H1 (cell line): ENCODE measurements at regions not wholly inside any gene's neighbourhood (a gene's known extent, or its start where the extent isn't known, plus 50 kb on each side); places are given as distances from the start of the nearest gene placed in this dataset.
"Not testable (repeated sequence)": the region's sequence is repeated elsewhere in the genome, so short reads cannot be mapped to it uniquely, and the experiment has no call there.

ENCODE experiments used
- CTCF ChIA-PET: fragments of 300-600 bp; sonication (Branson Sonifier 250); formaldehyde crosslinking; loops from one replicate; lab custom pipeline; 2021; ENCODE audit not compliant: partially characterized antibody; lab: Charles Lee
- POLR2A ChIA-PET: fragments of 300-600 bp; sonication (Branson Sonifier 250); formaldehyde crosslinking; loops from one replicate; lab custom pipeline; 2021; ENCODE audit warnings: inconsistent platforms; ENCODE audit not compliant: partially characterized antibody; lab: Charles Lee
- DNase-seq, 2 experiments: peaks; one replicate each; pipeline versions ENCODE4 v3.0.0 to v3.0.0-alpha.2; 2010 to 2022; ENCODE audit warnings: low spot score in 2 of 2, low read depth in 1 of 2, mixed read lengths in 1 of 2
- FAIRE-seq: peaks from 2 replicates; lab custom pipeline; 2011; peaks lifted over from hg19 to GRCh38; lab: Jason Lieb, UNC
- H2AFZ ChIP-seq: 2 replicates; pipeline ENCODE4 v1.8.1; 2012; ENCODE audit warnings: low read length, inconsistent platforms
- H2AK5ac ChIP-seq: 2 replicates; pipeline ENCODE4 v1.6.1; 2013; ENCODE audit warnings: low read depth, low read length
- H2BK120ac ChIP-seq: replicated peaks from 2 replicates; pipeline ENCODE3; 2013; ENCODE audit warnings: low read depth, low read length, inconsistent platforms
- H2BK12ac ChIP-seq: 2 replicates; pipeline ENCODE4 v1.6.1; 2013; ENCODE audit warnings: low read depth, low read length
- H2BK15ac ChIP-seq: 2 replicates; pipeline ENCODE4 v1.6.1; 2013; ENCODE audit warnings: low read length
- H2BK20ac ChIP-seq: 2 replicates; pipeline ENCODE4 v1.6.1; 2013; ENCODE audit warnings: low read length
- H2BK5ac ChIP-seq: 2 replicates; pipeline ENCODE4 v1.6.1; 2013; ENCODE audit warnings: low read depth, low read length
- H3K14ac ChIP-seq: 2 replicates; pipeline ENCODE4 v1.6.1; 2013; ENCODE audit warnings: inconsistent platforms; ENCODE audit not compliant: insufficient read length
- H3K18ac ChIP-seq: 2 replicates; pipeline ENCODE4 v1.6.1; 2013; ENCODE audit warnings: low read length; ENCODE audit errors: extremely low read depth
- H3K23ac ChIP-seq: 2 replicates; pipeline ENCODE4 v1.6.1; 2013; ENCODE audit warnings: inconsistent platforms; ENCODE audit not compliant: insufficient read length
- H3K23me2 ChIP-seq: 2 replicates; pipeline ENCODE4 v1.6.1; 2013; ENCODE audit warnings: low read depth, low read length
- H3K27ac ChIP-seq: 2 replicates; pipeline ENCODE4 v1.6.1; 2011; ENCODE audit warnings: low read depth, low read length, inconsistent platforms
- H3K27me3 ChIP-seq, 4 experiments: replicated peaks in 1 of 4; 1 replicate in 1 of 4; 2 replicates in 3 of 4; pipeline versions ENCODE4 v1.6.1 to v1.8.1; 2011 to 2013; ENCODE audit warnings: low read length in 3 of 4, mild to moderate bottlenecking in 3 of 4, inconsistent platforms in 2 of 4, mixed read lengths in 2 of 4, moderate library complexity in 1 of 4; ENCODE audit not compliant: control insufficient read depth in 3 of 4, insufficient read depth in 3 of 4; ENCODE audit errors: extremely low read depth in 1 of 4
- H3K36me3 ChIP-seq, 4 experiments: 2 replicates each; pipeline versions ENCODE4 v1.6.1 to v1.8.1; 2011 to 2013; ENCODE audit warnings: mild to moderate bottlenecking in 4 of 4, low read length in 3 of 4, moderate library complexity in 2 of 4, control low read depth in 1 of 4, inconsistent platforms in 1 of 4; ENCODE audit not compliant: insufficient read depth in 4 of 4, control insufficient read depth in 2 of 4
- H3K4ac ChIP-seq: replicated peaks from 2 replicates; pipeline ENCODE3; 2013; ENCODE audit warnings: low read length, low read depth, mixed read lengths, inconsistent platforms; ENCODE audit not compliant: insufficient read length
- H3K4me1 ChIP-seq, 4 experiments: replicated peaks in 1 of 4; 1 replicate in 1 of 4; 2 replicates in 3 of 4; pipeline versions ENCODE4 v1.6.1 to v1.8.1; 2011 to 2013; ENCODE audit warnings: low read length in 3 of 4, inconsistent platforms in 2 of 4, mixed read lengths in 1 of 4; ENCODE audit not compliant: insufficient read depth in 4 of 4, control insufficient read depth in 3 of 4
- H3K4me2 ChIP-seq, 2 experiments: 2 replicates each; pipeline versions ENCODE4 v1.6.1 to v1.8.1; 2011 to 2013; ENCODE audit warnings: low read depth in 2 of 2, low read length in 2 of 2, control low read depth in 1 of 2, inconsistent platforms in 1 of 2, mild to moderate bottlenecking in 1 of 2; ENCODE audit not compliant: insufficient read depth in 1 of 2
- H3K4me3 ChIP-seq, 4 experiments: fragments of 200-600, 300-600 bp in 1 of 4; sonication (generic), shearing (Covaris generic), sonication (Bioruptor Twin) in 1 of 4; 2 replicates each; pipeline versions ENCODE4 v1.5.1 to v1.8.1; 2011 to 2016; ENCODE audit warnings: low read length in 4 of 4, low read depth in 3 of 4, control low read depth in 2 of 4, inconsistent platforms in 2 of 4, mild to moderate bottlenecking in 2 of 4, mixed read lengths in 1 of 4, moderate library complexity in 1 of 4; ENCODE audit not compliant: insufficient read depth in 2 of 4; ENCODE audit errors: extremely low read depth in 1 of 4
- H3K56ac ChIP-seq: replicated peaks from 2 replicates; pipeline ENCODE3; 2013; ENCODE audit warnings: low read depth, mild to moderate bottlenecking, mixed read lengths, low read length, inconsistent platforms; ENCODE audit not compliant: insufficient read length
- H3K79me1 ChIP-seq: 2 replicates; pipeline ENCODE4 v1.6.1; 2013; ENCODE audit warnings: low read depth, low read length, control low read depth
- H3K79me2 ChIP-seq, 2 experiments: 2 replicates each; pipeline versions ENCODE4 v1.6.1 to v1.8.1; 2012 to 2013; ENCODE audit warnings: low read length in 2 of 2, mild to moderate bottlenecking in 2 of 2, inconsistent platforms in 1 of 2; ENCODE audit not compliant: insufficient read depth in 2 of 2, control insufficient read depth in 1 of 2
- H3K9ac ChIP-seq, 4 experiments: replicated peaks in 1 of 4; 1 replicate in 1 of 4; 2 replicates in 3 of 4; pipeline versions ENCODE4 v1.6.1 to v1.8.1; 2011 to 2013; ENCODE audit warnings: low read depth in 3 of 4, low read length in 3 of 4, control low read depth in 2 of 4, mild to moderate bottlenecking in 2 of 4, moderate library complexity in 2 of 4, inconsistent platforms in 1 of 4; ENCODE audit errors: extremely low read depth in 1 of 4
- H3K9me3 ChIP-seq, 2 experiments: 2 replicates each; pipeline versions ENCODE4 v1.6.1 to v1.8.1; 2012 to 2013; ENCODE audit warnings: mild to moderate bottlenecking in 2 of 2, moderate library complexity in 2 of 2, control low read depth in 1 of 2, inconsistent platforms in 1 of 2, low read depth in 1 of 2, low read length in 1 of 2, mixed read lengths in 1 of 2; ENCODE audit not compliant: insufficient read depth in 2 of 2
- H4K20me1 ChIP-seq, 2 experiments: replicated peaks in 1 of 2; 2 replicates each; pipeline versions ENCODE3 to v1.8.1; 2011 to 2013; ENCODE audit warnings: inconsistent platforms in 2 of 2, low read length in 2 of 2, mild to moderate bottlenecking in 1 of 2; ENCODE audit not compliant: insufficient read depth in 2 of 2, control insufficient read depth in 1 of 2
- H4K5ac ChIP-seq: 2 replicates; pipeline ENCODE4 v1.6.1; 2013; ENCODE audit warnings: low read length, low read depth, mixed read lengths, inconsistent platforms; ENCODE audit not compliant: insufficient read length
- H4K8ac ChIP-seq: 2 replicates; pipeline ENCODE4 v1.8.0; 2013; ENCODE audit warnings: mild to moderate bottlenecking, moderate library complexity, low read length, inconsistent platforms; ENCODE audit not compliant: insufficient read depth; ENCODE audit errors: extremely low read depth
- H4K91ac ChIP-seq: replicated peaks from 2 replicates; pipeline ENCODE3; 2013; ENCODE audit warnings: low read length, mixed read lengths, inconsistent platforms; ENCODE audit not compliant: insufficient read length
- BACH1 ChIP-seq: IDR thresholded peaks from 2 replicates; pipeline ENCODE4 v1.6.1; 2012; ENCODE audit warnings: low read length, improper control_type of control experiment
- POLR2AphosphoS5 ChIP-seq: IDR thresholded peaks from 2 replicates; pipeline ENCODE4 v1.6.1; 2011; ENCODE audit warnings: low read depth, low read length
- SIRT6 ChIP-seq: IDR thresholded peaks from one replicate; pipeline ENCODE4 v1.7.1; 2012; ENCODE audit warnings: low read length, inconsistent platforms
- WGBS, 2 experiments: shearing (Covaris generic) in 1 of 2; methylation state at CpG; one replicate each; pipeline versions ENCODE4 v1.1.6 to v1.1.7; 2013 to 2015; ENCODE audit warnings: low lambda C conversion rate in 2 of 2, mixed read lengths in 2 of 2, inconsistent platforms in 1 of 2, low coverage in 1 of 2, missing lambda C conversion rate in 1 of 2; ENCODE audit not compliant: insufficient replicate concordance in 2 of 2, insufficient coverage in 1 of 2, insufficient read length in 1 of 2; ENCODE audit errors: extremely low coverage in 1 of 2, missing lambda C conversion rate in 1 of 2; 5-methylcytosine and 5-hydroxymethylcytosine counted together
- TF ChIP-seq, protein P1 (sequence below), 3 experiments: IDR thresholded peaks; 1 replicate in 2 of 3; 2 replicates in 1 of 3; pipeline versions ENCODE4 v1.5.1 to v1.6.1; 2011; ENCODE audit warnings: low read length in 3 of 3, mild to moderate bottlenecking in 3 of 3, inconsistent platforms in 2 of 3, low read depth in 1 of 3, moderate library complexity in 1 of 3; ENCODE audit not compliant: insufficient read depth in 1 of 3; ENCODE audit errors: control extremely low read depth in 1 of 3

DNA sequence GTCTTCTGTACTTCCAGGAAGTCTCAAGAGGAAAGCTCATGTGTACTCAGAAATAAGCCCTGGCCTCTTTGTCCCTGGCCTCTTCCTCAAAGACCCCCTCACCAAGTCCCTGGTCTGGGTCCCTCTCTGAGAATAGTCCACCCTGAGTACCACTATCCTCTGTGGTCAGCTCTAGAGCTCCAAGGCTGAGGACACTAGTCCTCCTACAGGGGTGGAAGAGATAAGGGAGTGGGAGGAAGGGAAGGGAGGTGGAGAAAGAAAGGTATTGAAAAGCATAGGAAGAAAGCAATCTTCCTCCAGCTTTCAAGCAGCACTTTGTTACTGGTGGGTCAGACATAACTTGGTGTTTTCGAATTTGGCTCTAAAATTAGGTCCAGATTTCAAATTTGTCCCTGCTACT lies 181.4 kb downstream of the NRIP1 start (continued):
- no peak for TF ChIP-seq POLR2AphosphoS5
- TF ChIP-seq BACH1, result no peak
- TF ChIP-seq SIRT6, result no peak
- TF ChIP-seq, protein P1, sequence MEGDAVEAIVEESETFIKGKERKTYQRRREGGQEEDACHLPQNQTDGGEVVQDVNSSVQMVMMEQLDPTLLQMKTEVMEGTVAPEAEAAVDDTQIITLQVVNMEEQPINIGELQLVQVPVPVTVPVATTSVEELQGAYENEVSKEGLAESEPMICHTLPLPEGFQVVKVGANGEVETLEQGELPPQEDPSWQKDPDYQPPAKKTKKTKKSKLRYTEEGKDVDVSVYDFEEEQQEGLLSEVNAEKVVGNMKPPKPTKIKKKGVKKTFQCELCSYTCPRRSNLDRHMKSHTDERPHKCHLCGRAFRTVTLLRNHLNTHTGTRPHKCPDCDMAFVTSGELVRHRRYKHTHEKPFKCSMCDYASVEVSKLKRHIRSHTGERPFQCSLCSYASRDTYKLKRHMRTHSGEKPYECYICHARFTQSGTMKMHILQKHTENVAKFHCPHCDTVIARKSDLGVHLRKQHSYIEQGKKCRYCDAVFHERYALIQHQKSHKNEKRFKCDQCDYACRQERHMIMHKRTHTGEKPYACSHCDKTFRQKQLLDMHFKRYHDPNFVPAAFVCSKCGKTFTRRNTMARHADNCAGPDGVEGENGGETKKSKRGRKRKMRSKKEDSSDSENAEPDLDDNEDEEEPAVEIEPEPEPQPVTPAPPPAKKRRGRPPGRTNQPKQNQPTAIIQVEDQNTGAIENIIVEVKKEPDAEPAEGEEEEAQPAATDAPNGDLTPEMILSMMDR (IDR thresholded peaks at IDR 0.05; ENCODE audit: control extremely low read depth in 1 of 3, insufficient read depth in 1 of 3, low read depth in 1 of 3, low read length in 3 of 3), result no peak

DNA sequence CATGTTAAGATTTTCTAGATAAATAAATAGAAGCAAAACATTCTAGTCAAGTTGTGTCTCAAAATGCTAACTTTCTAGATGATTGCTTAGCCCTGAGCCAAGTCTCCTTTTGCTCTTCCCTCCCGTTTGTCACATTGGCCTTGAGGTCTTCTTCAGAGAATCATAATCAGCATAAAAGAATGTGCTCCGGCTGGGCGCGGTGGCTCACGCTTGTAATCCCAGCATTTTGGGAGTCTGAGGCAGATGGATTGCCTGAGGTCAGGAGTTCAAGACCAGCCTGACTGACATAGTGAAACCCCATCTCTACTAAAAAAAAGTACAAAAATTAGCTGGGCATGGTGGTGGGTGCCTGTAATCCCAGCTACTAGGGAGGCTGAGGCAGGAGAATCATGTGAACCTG lies 182.3 kb downstream of the NRIP1 start:
- H4K20me1 ChIP-seq, result not testable (repeated sequence)

More for the DNA sequence above, 182.3 kb downstream of the NRIP1 start:
- DNase-seq, H3K18ac ChIP-seq, H3K36me3 ChIP-seq, H2AK5ac ChIP-seq, H3K79me1 ChIP-seq, H2BK120ac ChIP-seq, CTCF ChIA-PET, H2BK15ac ChIP-seq, H3K4ac ChIP-seq, H3K27ac ChIP-seq, H2BK5ac ChIP-seq, H3K9ac ChIP-seq, H4K8ac ChIP-seq, H3K56ac ChIP-seq, H3K14ac ChIP-seq, H3K23me2 ChIP-seq, H2BK12ac ChIP-seq, H3K79me2 ChIP-seq, H2AFZ ChIP-seq, H3K23ac ChIP-seq, FAIRE-seq, POLR2A ChIA-PET, H4K5ac ChIP-seq, H4K91ac ChIP-seq, H3K27me3 ChIP-seq, H3K4me3 ChIP-seq, H3K4me2 ChIP-seq, H2BK20ac ChIP-seq, H3K4me1 ChIP-seq, H3K9me3 ChIP-seq: not testable (repeated sequence)
- 97% methylated on average over 5 of the region's 5 CpGs; no CpG with 5 or more reads in 1 of the 2 experiments for WGBS, 2 experiments
